GM18520 (cell line): ENCODE measurements at regions not wholly inside any gene's neighbourhood (a gene's known extent, or its start where the extent isn't known, plus 50 kb on each side); places are given as distances from the start of the nearest gene placed in this dataset.
"Not testable (repeated sequence)": the region's sequence is repeated elsewhere in the genome, so short reads cannot be mapped to it uniquely, and the experiment has no call there.

ENCODE experiments used
- ATAC-seq: cut with Tn5 transposase; IDR thresholded peaks from one replicate; pipeline ENCODE4 v1.9.1; 2021; ENCODE audit not compliant: unreplicated experiment

GRCh38 chr18:56444201-56444600, 194.2 kb downstream of the TXNL1 start:
- no peak for ATAC-seq

GRCh38 chr18:56443166-56443907, 195.1 kb downstream of the TXNL1 start:
- no peak for ATAC-seq

GRCh38 chr18:56438480-56438879, 199.9 kb downstream of the TXNL1 start:
- not testable (repeated sequence) for ATAC-seq

GRCh38 chr18:56436651-56437050, 201.7 kb downstream of the TXNL1 start:
- no peak for ATAC-seq

- no peak for ATAC-seq
These were observed 204.5 kb downstream of the TXNL1 start for GRCh38 chr18:56433919-56434318.

- ATAC-seq = no peak
These were observed 206.8 kb downstream of the TXNL1 start for GRCh38 chr18:56431551-56431950.

- no peak for ATAC-seq
These were observed 214.8 kb downstream of the TXNL1 start for GRCh38 chr18:56423626-56424025.

- no peak for ATAC-seq
These were observed 216.7 kb downstream of the TXNL1 start for GRCh38 chr18:56421647-56422046.

- not testable (repeated sequence) for ATAC-seq
These were observed 217.5 kb downstream of the TXNL1 start for GRCh38 chr18:56420868-56421267.

- ATAC-seq = no peak
These were observed 224.0 kb downstream of the TXNL1 start for GRCh38 chr18:56414357-56414756.

- no peak for ATAC-seq
These were observed 224.5 kb downstream of the TXNL1 start for GRCh38 chr18:56413862-56414261.

GRCh38 chr18:56412951-56413350, 225.4 kb downstream of the TXNL1 start:
- ATAC-seq = no peak

GRCh38 chr18:56409736-56410135, 228.7 kb downstream of the TXNL1 start:
- no peak for ATAC-seq

GRCh38 chr18:56407646-56408180, 230.7 kb downstream of the TXNL1 start:
- no peak for ATAC-seq

- ATAC-seq = no peak
These were observed 235.4 kb downstream of the TXNL1 start for GRCh38 chr18:56402872-56403516.

GRCh38 chr18:56393870-56394269, 244.5 kb downstream of the TXNL1 start:
- ATAC-seq = no peak

- ATAC-seq = no peak
These were observed 246.3 kb downstream of the TXNL1 start for GRCh38 chr18:56391931-56392590.

- ATAC-seq = no peak
These were observed 247.8 kb downstream of the TXNL1 start for GRCh38 chr18:56390626-56391025.

GRCh38 chr18:56389190-56389589, 249.2 kb downstream of the TXNL1 start:
- no peak for ATAC-seq

GRCh38 chr18:56388571-56388970, 249.8 kb downstream of the TXNL1 start:
- ATAC-seq = no peak

- ATAC-seq = no peak
These were observed 251.5 kb downstream of the TXNL1 start for GRCh38 chr18:56386856-56387255.

GRCh38 chr18:56383349-56383748, 255.0 kb downstream of the TXNL1 start:
- no peak for ATAC-seq
